CD4-positive, alpha-beta memory T cell (primary cell): ENCODE measurements at regions not wholly inside any gene's neighbourhood (a gene's known extent, or its start where the extent isn't known, plus 50 kb on each side); places are given as distances from the start of the nearest gene placed in this dataset.

Experiments used
- CTCF ChIA-PET: fragments of 350-600 bp; sonication (Branson Sonifier 250); formaldehyde crosslinking; loops from one replicate; lab custom pipeline; 2021; ENCODE audit warnings: inconsistent platforms; ENCODE audit not compliant: partially characterized antibody; lab: Charles Lee
- POLR2A ChIA-PET: fragments of 350-600 bp; sonication (Branson Sonifier 250); formaldehyde crosslinking; loops from one replicate; lab custom pipeline; 2021; ENCODE audit not compliant: partially characterized antibody; lab: Charles Lee
- DNase-seq, 5 donors: peaks; one replicate each; pipeline versions ENCODE4 v3.0.0 to v3.0.0-alpha.2; 2020 to 2022; ENCODE audit warnings: mixed read lengths in 1 of 5
- H3K27ac ChIP-seq: one replicate; pipeline ENCODE4 v1.7.0; 2013; ENCODE audit warnings: low read depth, low read length
- H3K27me3 ChIP-seq: 2 replicates; pipeline ENCODE4 v1.7.0; 2013; ENCODE audit warnings: mild to moderate bottlenecking, low read length, moderate library complexity; ENCODE audit not compliant: insufficient read depth
- H3K36me3 ChIP-seq: 2 replicates; pipeline ENCODE4 v1.7.0; 2013; ENCODE audit warnings: mild to moderate bottlenecking, low read length, moderate library complexity; ENCODE audit not compliant: insufficient read depth
- H3K4me1 ChIP-seq: 2 replicates; pipeline ENCODE4 v1.7.0; 2013; ENCODE audit warnings: mild to moderate bottlenecking, low read length, moderate library complexity; ENCODE audit not compliant: insufficient read depth
- H3K4me3 ChIP-seq, 2 donors: one replicate each; pipeline ENCODE4 v1.7.0; 2013; ENCODE audit warnings: low read length in 2 of 2, mild to moderate bottlenecking in 1 of 2
- H3K9me3 ChIP-seq, 2 donors: one replicate each; pipeline ENCODE4 v1.7.0; 2013; ENCODE audit warnings: low read length in 2 of 2, control low read depth in 1 of 2; ENCODE audit not compliant: control insufficient read depth in 1 of 2
- H3K27ac Mint-ChIP-seq, 7 donors: one replicate each; pipeline ENCODE4 v1.8.0; 2020 to 2021; ENCODE audit warnings: mixed read lengths in 7 of 7, mild to moderate bottlenecking in 6 of 7, inconsistent platforms in 3 of 7, moderate library complexity in 3 of 7
- H3K27me3 Mint-ChIP-seq, 2 donors: one replicate each; pipeline ENCODE4 v1.8.0; 2020 to 2021; ENCODE audit warnings: mixed read lengths in 2 of 2
- H3K36me3 Mint-ChIP-seq, 2 donors: one replicate each; pipeline ENCODE4 v1.8.0; 2020 to 2021; ENCODE audit warnings: mixed read lengths in 2 of 2, inconsistent platforms in 1 of 2, mild to moderate bottlenecking in 1 of 2
- H3K4me1 Mint-ChIP-seq, 4 donors: one replicate each; pipeline ENCODE4 v1.8.0; 2020 to 2021; ENCODE audit warnings: mixed read lengths in 4 of 4, mild to moderate bottlenecking in 1 of 4
- H3K4me3 Mint-ChIP-seq, 8 donors: one replicate each; pipeline ENCODE4 v1.8.0; 2020 to 2021; ENCODE audit warnings: mixed read lengths in 8 of 8, mild to moderate bottlenecking in 7 of 8, moderate library complexity in 6 of 8, inconsistent platforms in 3 of 8
- H3K9me3 Mint-ChIP-seq, 8 donors: one replicate each; pipeline ENCODE4 v1.8.0; 2020 to 2021; ENCODE audit warnings: mixed read lengths in 8 of 8, mild to moderate bottlenecking in 5 of 8, inconsistent platforms in 3 of 8, moderate library complexity in 1 of 8
- intact Hi-C: fragments of 100-400 bp; cut with micrococcal nuclease; formaldehyde crosslinking; loops from one replicate; pipeline ENCODE4 v1.15.1; 2023

DNA sequence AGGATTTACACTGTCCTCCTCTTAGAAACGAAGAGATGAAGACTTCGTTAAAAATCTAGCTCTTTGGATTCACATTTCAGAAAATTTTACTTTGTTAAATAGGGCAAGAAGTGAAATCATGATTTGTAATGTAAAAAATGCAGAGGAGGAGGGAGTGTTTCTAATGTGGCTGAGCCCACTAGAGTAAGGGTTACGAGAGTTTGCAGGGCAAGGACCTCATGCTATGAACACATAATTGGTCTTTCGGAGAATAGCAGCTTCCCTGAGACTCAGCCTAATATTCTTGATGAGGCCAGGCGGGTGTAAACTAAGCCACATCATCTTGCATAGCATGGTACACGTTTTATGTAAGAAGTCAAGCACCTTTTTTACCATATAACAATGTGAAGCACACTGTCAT, 191.0 kb upstream of the ADAMTS16 start:
- H3K27ac Mint-ChIP-seq: no peak overlapping the region
- Histone ChIP-seq H3K27me3 (no peaks in the 10 kb centered on the region), H3K4me3 (no peak overlapping the region), H3K36me3 (no peaks in the 10 kb centered on the region), H3K9me3 (no peaks in the 10 kb centered on the region), H3K4me1 (no peaks in the 10 kb centered on the region), H3K27ac (no peak overlapping the region)
- H3K27me3 Mint-ChIP-seq: no peaks in the 10 kb centered on the region
- no peak for DNase-seq
- H3K4me1 Mint-ChIP-seq: no peaks in the 10 kb centered on the region
- ChIA-PET CTCF (no interaction called here), POLR2A (no interaction called here)
- intact Hi-C loops: no loop called here
- H3K9me3 Mint-ChIP-seq: peaks cover 0 to 2% (median 0%) of the 10 kb centered on the region in 8 donors
- H3K36me3 Mint-ChIP-seq: no peaks in the 10 kb centered on the region
- no peak overlapping the region for H3K4me3 Mint-ChIP-seq

DNA sequence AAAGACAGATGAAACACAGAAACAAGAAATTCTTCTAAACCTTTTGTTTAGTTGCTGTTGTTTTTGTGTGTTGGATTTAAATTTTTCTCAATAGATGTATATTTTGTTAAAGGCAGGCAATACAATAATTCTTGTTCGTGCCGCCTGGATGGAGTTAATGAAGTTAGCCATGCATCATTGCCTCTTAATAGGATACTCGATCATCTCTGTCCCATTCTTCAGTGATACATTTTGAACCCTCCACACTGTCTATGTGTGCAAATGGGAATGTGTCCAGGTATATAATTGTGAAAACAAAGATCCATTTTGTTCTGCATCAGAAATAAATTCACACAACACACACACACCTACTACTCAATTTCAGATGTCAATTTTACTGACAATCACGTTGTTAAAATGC, 186.6 kb upstream of the ADAMTS16 start:
- Mint-ChIP-seq H3K4me1 (no peaks in the 10 kb centered on the region), H3K4me3 (no peak overlapping the region), H3K27ac (no peak overlapping the region), H3K36me3 (no peaks in the 10 kb centered on the region), H3K27me3 (no peaks in the 10 kb centered on the region), H3K9me3 (peaks cover 0 to 7% (median 2%) of the 10 kb centered on the region in 8 donors)
- ChIA-PET CTCF (no interaction called here), POLR2A (no interaction called here)
- no peak overlapping the region for H3K27ac ChIP-seq
- H3K4me1 ChIP-seq: no peaks in the 10 kb centered on the region
- intact Hi-C loops: no loop called here
- no peak overlapping the region for H3K4me3 ChIP-seq
- DNase-seq: no peak
- no peaks in the 10 kb centered on the region for H3K27me3 ChIP-seq
- H3K36me3 ChIP-seq: no peaks in the 10 kb centered on the region
- no peaks in the 10 kb centered on the region for H3K9me3 ChIP-seq

DNA sequence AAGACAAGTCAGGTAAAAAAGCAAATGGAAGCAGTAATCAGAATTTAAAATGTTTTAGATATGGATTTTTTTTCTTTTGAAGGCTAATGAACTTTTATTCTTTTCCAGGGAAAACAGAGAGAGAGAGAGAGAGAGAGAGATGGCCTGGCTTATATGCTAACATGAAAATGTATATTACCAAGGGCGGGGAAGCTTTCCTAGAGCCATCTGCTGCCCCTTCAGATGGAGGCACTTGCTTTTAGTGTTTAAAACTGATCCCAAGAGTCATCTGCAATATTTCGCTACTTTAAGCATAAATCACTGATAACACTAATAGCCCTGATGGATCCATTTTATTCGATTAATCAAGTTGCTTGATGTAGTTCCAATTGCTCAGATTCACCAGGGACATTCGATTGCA, 186.1 kb upstream of the ADAMTS16 start:
- no peak overlapping the region for H3K27ac ChIP-seq
- CTCF ChIA-PET: no interaction called here
- H3K36me3 ChIP-seq: no peaks in the 10 kb centered on the region
- POLR2A ChIA-PET: no interaction called here
- H3K4me1 ChIP-seq: no peaks in the 10 kb centered on the region
- no peak overlapping the region for H3K27ac Mint-ChIP-seq
- intact Hi-C loops: no loop called here
- H3K9me3 ChIP-seq: no peaks in the 10 kb centered on the region
- H3K4me3 ChIP-seq: no peak overlapping the region
- no peak for DNase-seq
- H3K27me3 ChIP-seq: no peaks in the 10 kb centered on the region
- H3K4me3 Mint-ChIP-seq: no peak overlapping the region
- H3K9me3 Mint-ChIP-seq: peaks cover 0 to 7% (median 2%) of the 10 kb centered on the region in 8 donors
- H3K27me3 Mint-ChIP-seq: no peaks in the 10 kb centered on the region
- H3K36me3 Mint-ChIP-seq: no peaks in the 10 kb centered on the region
- H3K4me1 Mint-ChIP-seq: no peaks in the 10 kb centered on the region

DNA sequence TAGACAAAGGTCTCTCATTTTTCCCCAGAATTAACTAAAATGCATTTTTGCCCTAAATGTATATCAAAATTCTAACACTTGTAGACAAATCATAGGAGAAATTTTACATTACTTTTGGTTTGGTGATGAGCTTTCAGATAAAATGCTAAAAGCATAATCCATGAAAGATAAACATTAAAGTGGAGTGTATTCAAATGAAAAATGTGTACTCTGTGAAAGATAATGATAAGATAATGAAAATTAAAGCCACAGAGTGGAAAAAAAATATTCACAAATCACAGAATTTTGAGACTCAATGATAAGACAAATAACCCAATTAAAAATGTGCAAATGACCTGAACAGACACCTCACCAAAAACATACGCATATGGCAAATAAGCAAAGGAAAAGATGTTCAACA, 176.9 kb upstream of the ADAMTS16 start:
- H3K9me3 Mint-ChIP-seq: peaks cover 0 to 8% (median 3%) of the 10 kb centered on the region in 8 donors
- H3K27ac Mint-ChIP-seq: no peak overlapping the region
- H3K4me1 ChIP-seq: no peaks in the 10 kb centered on the region
- no peaks in the 10 kb centered on the region for H3K36me3 Mint-ChIP-seq
- H3K27ac ChIP-seq: no peak overlapping the region
- DNase-seq: no peak
- H3K4me3 ChIP-seq: no peak overlapping the region
- intact Hi-C loops: no loop called here
- no peaks in the 10 kb centered on the region for H3K27me3 ChIP-seq
- CTCF ChIA-PET: no interaction called here
- H3K4me1 Mint-ChIP-seq: no peaks in the 10 kb centered on the region
- POLR2A ChIA-PET: no interaction called here
- H3K9me3 ChIP-seq: no peaks in the 10 kb centered on the region
- no peaks in the 10 kb centered on the region for H3K36me3 ChIP-seq
- H3K27me3 Mint-ChIP-seq: peaks cover 0 to 2% of the 10 kb centered on the region in 2 donors
- no peak overlapping the region for H3K4me3 Mint-ChIP-seq

DNA sequence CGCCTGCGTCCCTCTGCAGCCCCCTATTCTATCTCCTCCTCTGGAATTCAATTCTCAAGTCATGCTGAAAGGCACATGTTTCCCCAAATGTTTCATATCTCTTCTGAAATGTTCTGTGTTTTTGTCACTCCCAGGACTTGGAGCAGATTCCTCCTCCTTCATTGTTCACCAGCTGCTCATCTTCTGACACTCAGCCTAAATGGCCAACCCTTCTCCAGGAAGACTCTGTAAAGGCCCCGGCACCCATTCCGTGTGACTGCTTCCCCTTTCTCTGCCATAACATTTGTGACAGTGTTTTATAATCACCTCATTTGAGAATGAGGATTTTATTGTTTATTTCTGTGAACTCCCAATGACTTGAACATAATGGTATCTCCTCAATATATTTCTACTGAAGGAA, 170.8 kb upstream of the ADAMTS16 start:
- Histone ChIP-seq H3K9me3 (no peaks in the 10 kb centered on the region), H3K27me3 (no peaks in the 10 kb centered on the region), H3K4me3 (no peak overlapping the region), H3K36me3 (no peaks in the 10 kb centered on the region), H3K4me1 (no peaks in the 10 kb centered on the region), H3K27ac (no peak overlapping the region)
- Mint-ChIP-seq H3K9me3 (peaks cover 0 to 10% (median 4%) of the 10 kb centered on the region in 8 donors), H3K4me3 (no peak overlapping the region), H3K36me3 (no peaks in the 10 kb centered on the region), H3K27ac (no peak overlapping the region), H3K27me3 (no peaks in the 10 kb centered on the region), H3K4me1 (no peaks in the 10 kb centered on the region)
- ChIA-PET CTCF (no interaction called here), POLR2A (no interaction called here)
- intact Hi-C loops: no loop called here
- no peak for DNase-seq

DNA sequence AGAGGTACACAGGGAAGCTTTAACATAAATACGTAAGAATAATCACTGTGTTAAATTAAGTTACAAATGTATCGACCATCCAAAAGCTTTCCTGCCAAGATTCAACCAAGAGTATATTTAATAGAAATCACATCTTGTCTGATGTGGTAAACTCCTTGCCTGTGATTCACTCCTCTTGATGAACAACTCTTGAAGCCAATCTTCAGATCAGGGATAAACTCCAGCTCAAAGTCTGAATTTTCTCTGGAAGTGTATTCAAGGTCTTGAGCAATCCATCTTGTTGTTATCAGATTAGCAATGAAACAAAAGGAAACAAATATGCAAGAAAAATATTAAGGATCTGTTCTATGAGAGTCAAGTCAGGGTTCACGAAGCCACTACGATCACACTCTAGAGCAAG, 170.0 kb upstream of the ADAMTS16 start:
- H3K36me3 Mint-ChIP-seq: no peaks in the 10 kb centered on the region
- H3K4me1 Mint-ChIP-seq: no peaks in the 10 kb centered on the region
- no peak overlapping the region for H3K4me3 Mint-ChIP-seq
- H3K27me3 Mint-ChIP-seq: no peaks in the 10 kb centered on the region
- peaks cover 0 to 10% (median 2%) of the 10 kb centered on the region in 8 donors for H3K9me3 Mint-ChIP-seq
- Histone ChIP-seq H3K27me3 (no peaks in the 10 kb centered on the region), H3K27ac (no peak overlapping the region), H3K4me3 (no peak overlapping the region), H3K36me3 (no peaks in the 10 kb centered on the region), H3K4me1 (no peaks in the 10 kb centered on the region), H3K9me3 (no peaks in the 10 kb centered on the region)
- ChIA-PET CTCF (interaction anchor here (0.9 kb wide), 1 partner anchor 10 kb away, joined by 3 read pairs; no protein-coding TSS in a partner anchor), POLR2A (no interaction called here)
- H3K27ac Mint-ChIP-seq: no peak overlapping the region
- no peak for DNase-seq
- intact Hi-C loops: no loop called here

DNA sequence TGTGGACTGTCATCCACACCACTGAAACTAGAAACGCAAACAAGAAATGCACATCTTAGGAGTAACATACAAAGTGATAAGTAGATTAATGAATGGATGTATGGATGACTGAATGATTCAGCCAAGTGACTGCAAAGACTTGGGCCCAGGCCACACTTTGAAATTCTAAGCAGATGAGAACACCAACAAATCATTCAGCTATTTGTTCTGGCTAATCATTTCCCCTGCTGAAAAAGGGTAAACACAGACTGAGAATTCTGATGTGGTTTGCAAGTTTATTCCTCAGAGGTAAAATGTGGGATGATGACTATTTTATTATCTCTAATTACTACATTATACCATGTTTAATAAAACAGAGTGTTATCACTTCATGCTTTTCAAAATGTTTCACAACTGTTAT, 163.2 kb upstream of the ADAMTS16 start:
- Mint-ChIP-seq H3K4me1 (no peaks in the 10 kb centered on the region), H3K4me3 (no peak overlapping the region), H3K9me3 (peaks cover 0 to 4% (median 0%) of the 10 kb centered on the region in 8 donors), H3K27me3 (no peaks in the 10 kb centered on the region), H3K36me3 (no peaks in the 10 kb centered on the region), H3K27ac (no peak overlapping the region)
- Histone ChIP-seq H3K9me3 (no peaks in the 10 kb centered on the region), H3K27me3 (no peaks in the 10 kb centered on the region), H3K27ac (no peak overlapping the region), H3K4me3 (no peak overlapping the region), H3K4me1 (no peaks in the 10 kb centered on the region), H3K36me3 (no peaks in the 10 kb centered on the region)
- no peak for DNase-seq
- intact Hi-C loops: no loop called here
- ChIA-PET POLR2A (no interaction called here), CTCF (no interaction called here)
